Osteoblast (primary cell): ENCODE measurements at regions not wholly inside any gene's neighbourhood (a gene's known extent, or its start where the extent isn't known, plus 50 kb on each side); places are given as distances from the start of the nearest gene placed in this dataset.

ENCODE experiments used
- DNase-seq: peaks from one replicate; pipeline ENCODE4 v3.0.0; 2011; ENCODE audit warnings: low spot score, mixed read lengths; ENCODE audit not compliant: insufficient read length; ENCODE audit errors: missing footprints
- H2AFZ ChIP-seq: 2 replicates; pipeline ENCODE4 v1.6.0; 2011; ENCODE audit warnings: mild to moderate bottlenecking, low read length
- H3K27ac ChIP-seq: 2 replicates; pipeline ENCODE4 v1.5.1; 2011; ENCODE audit warnings: mild to moderate bottlenecking, low read depth, low read length, moderate library complexity
- H3K27me3 ChIP-seq: 2 replicates; pipeline ENCODE4 v1.6.0; 2012; ENCODE audit warnings: mild to moderate bottlenecking, control low read depth, inconsistent platforms, low read length, moderate library complexity; ENCODE audit not compliant: insufficient read depth
- H3K36me3 ChIP-seq: 2 replicates; pipeline ENCODE4 v1.5.1; 2011; ENCODE audit warnings: mild to moderate bottlenecking, low read length, control low read depth, moderate library complexity; ENCODE audit not compliant: insufficient read depth
- H3K4me1 ChIP-seq: 2 replicates; pipeline ENCODE4 v1.5.1; 2011; ENCODE audit warnings: mild to moderate bottlenecking, low read length, control low read depth, moderate library complexity; ENCODE audit not compliant: insufficient read depth
- H3K4me2 ChIP-seq: 2 replicates; pipeline ENCODE4 v1.6.0; 2011; ENCODE audit warnings: mild to moderate bottlenecking, low read length; ENCODE audit not compliant: insufficient read depth
- H3K4me3 ChIP-seq: fragments of 200-600 bp; sonication (generic); 3 replicates; pipeline ENCODE4 v1.5.1; 2012; ENCODE audit warnings: mild to moderate bottlenecking, low read length, inconsistent platforms; ENCODE audit not compliant: insufficient read depth
- H3K79me2 ChIP-seq: 2 replicates; pipeline ENCODE4 v1.6.0; 2012; ENCODE audit warnings: mild to moderate bottlenecking, low read length, control low read depth, inconsistent platforms; ENCODE audit not compliant: insufficient read depth
- H3K9me3 ChIP-seq: 2 replicates; pipeline ENCODE4 v1.5.1; 2011; ENCODE audit warnings: low read depth, low read length, control low read depth
- H4K20me1 ChIP-seq: 2 replicates; pipeline ENCODE4 v1.6.0; 2012; ENCODE audit warnings: mild to moderate bottlenecking, low read length, control low read depth; ENCODE audit not compliant: insufficient read depth
- CTCF ChIP-seq: IDR thresholded peaks from 2 replicates; pipeline ENCODE4 v1.5.1; 2011; ENCODE audit warnings: mild to moderate bottlenecking, low read depth, low read length, moderate library complexity; ENCODE audit errors: extremely low read depth

- Histone ChIP-seq H4K20me1 (no peaks in the 10 kb centered on the region), H2AFZ (no peak overlapping the region), H3K9me3 (no peaks in the 10 kb centered on the region), H3K36me3 (no peaks in the 10 kb centered on the region), H3K27me3 (no peaks in the 10 kb centered on the region), H3K4me3 (no peak overlapping the region), H3K27ac (no peak overlapping the region), H3K4me2 (no peak overlapping the region), H3K79me2 (no peaks in the 10 kb centered on the region), H3K4me1 (peaks cover 6% of the 10 kb centered on the region)
- DNase-seq, result no peak
- TF ChIP-seq CTCF, result no peak
These were observed 577.2 kb upstream of the ZNF608 start for GRCh38 chr5:125323613-125324012.

DNA sequence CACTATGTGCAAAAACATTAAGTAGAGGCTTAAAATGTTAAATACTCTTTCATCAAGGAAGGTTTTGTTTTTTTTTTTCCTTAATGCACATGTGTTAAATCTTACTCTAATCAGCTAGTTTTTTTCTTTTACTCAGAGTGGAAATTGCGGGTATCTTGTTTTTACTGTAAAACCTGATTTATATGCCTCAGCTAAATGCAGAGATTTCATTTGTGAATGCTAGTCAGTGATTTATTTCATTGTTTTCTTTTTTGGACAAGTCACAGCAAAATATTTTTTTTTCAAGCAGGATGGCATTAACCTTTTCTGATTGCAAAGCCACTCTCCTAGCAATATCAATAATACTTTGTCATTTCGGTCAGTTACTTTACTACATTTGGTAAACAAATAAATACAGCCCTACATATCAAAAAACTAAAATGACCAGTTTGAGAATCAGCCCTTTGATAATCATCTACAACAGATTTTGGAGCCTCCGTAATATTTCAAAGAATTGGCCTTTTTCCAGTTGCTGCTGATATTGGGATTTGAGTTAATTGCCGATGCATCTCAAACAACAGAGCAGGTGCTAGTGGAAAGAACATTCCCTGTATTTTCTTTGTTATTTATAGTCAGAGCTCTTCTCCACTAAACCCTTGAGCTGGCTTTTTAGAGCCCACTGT lies 579.2 kb upstream of the ZNF608 start:
- no peak overlapping the region for H2AFZ ChIP-seq
- no peak for TF ChIP-seq CTCF
- peaks cover 6% of the 10 kb centered on the region for H3K4me1 ChIP-seq
- H3K36me3 ChIP-seq, result no peaks in the 10 kb centered on the region
- H3K4me2 ChIP-seq, result no peak overlapping the region
- H3K27ac ChIP-seq, result no peak overlapping the region
- H3K9me3 ChIP-seq, result no peaks in the 10 kb centered on the region
- H4K20me1 ChIP-seq, result no peaks in the 10 kb centered on the region
- DNase-seq, result no peak
- no peak overlapping the region for H3K4me3 ChIP-seq
- H3K79me2 ChIP-seq, result no peaks in the 10 kb centered on the region
- no peaks in the 10 kb centered on the region for H3K27me3 ChIP-seq

GRCh38 chr5:125326150-125326510 lies 579.7 kb upstream of the ZNF608 start:
- H3K4me1 ChIP-seq, result peaks cover 6% of the 10 kb centered on the region
- no peaks in the 10 kb centered on the region for H3K36me3 ChIP-seq
- no peak overlapping the region for H2AFZ ChIP-seq
- H3K27ac ChIP-seq, result no peak overlapping the region
- no peak overlapping the region for H3K4me2 ChIP-seq
- TF ChIP-seq CTCF, result no peak
- DNase-seq, result no peak
- H3K79me2 ChIP-seq, result no peaks in the 10 kb centered on the region
- no peaks in the 10 kb centered on the region for H3K9me3 ChIP-seq
- H3K27me3 ChIP-seq, result no peaks in the 10 kb centered on the region
- no peaks in the 10 kb centered on the region for H4K20me1 ChIP-seq
- H3K4me3 ChIP-seq, result no peak overlapping the region

GRCh38 chr5:125327676-125328075 lies 581.2 kb upstream of the ZNF608 start:
- peaks cover 6% of the 10 kb centered on the region for H3K4me1 ChIP-seq
- no peak for DNase-seq
- no peak overlapping the region for H3K4me2 ChIP-seq
- no peak overlapping the region for H3K4me3 ChIP-seq
- H4K20me1 ChIP-seq, result no peaks in the 10 kb centered on the region
- no peaks in the 10 kb centered on the region for H3K9me3 ChIP-seq
- H3K36me3 ChIP-seq, result no peaks in the 10 kb centered on the region
- TF ChIP-seq CTCF, result no peak
- H2AFZ ChIP-seq, result no peak overlapping the region
- H3K27me3 ChIP-seq, result no peaks in the 10 kb centered on the region
- no peaks in the 10 kb centered on the region for H3K79me2 ChIP-seq
- H3K27ac ChIP-seq, result no peak overlapping the region
